ENCODE measurements at regions not wholly inside any gene's neighbourhood (a gene's known extent, or its start where the extent isn't known, plus 50 kb on each side); places are given as distances from the start of the nearest gene placed in this dataset.
"Not testable (repeated sequence)": the region's sequence is repeated elsewhere in the genome, so short reads cannot be mapped to it uniquely, and the experiment has no call there.

GRCh38 chr12:74752215-74752614 lies 214.6 kb downstream of the ATXN7L3B start:
- no peak for DNase-seq (ENCODE audit: low spot score in 2 of 2)

GRCh38 chr12:74770552-74770951 lies 232.9 kb downstream of the ATXN7L3B start:
- Histone ChIP-seq H3K27me3 (no peaks in the 10 kb centered on the region), H3K4me3 (no peak overlapping the region), H3K9me3 (no peaks in the 10 kb centered on the region), H3K36me3 (no peaks in the 10 kb centered on the region), H3K27ac (no peak overlapping the region), H3K4me1 (no peaks in the 10 kb centered on the region)
- TF ChIP-seq CTCF (IDR thresholded peaks at IDR 0.05): no peak
- intact Hi-C loops (cut with DNase I): no loop called here
- DNase-seq (ENCODE audit: low spot score in 2 of 2): no peak

More at GRCh38 chr12:74752215-74752614, 214.6 kb downstream of the ATXN7L3B start:
- Histone ChIP-seq H3K27me3 (no peaks in the 10 kb centered on the region), H3K4me3 (no peak overlapping the region), H3K4me1 (no peaks in the 10 kb centered on the region), H3K27ac (no peak overlapping the region), H3K9me3 (no peaks in the 10 kb centered on the region), H3K36me3 (no peaks in the 10 kb centered on the region)
- no peak for TF ChIP-seq CTCF (IDR thresholded peaks at IDR 0.05)
- intact Hi-C loops (cut with DNase I): no loop called here

- intact Hi-C loops (cut with DNase I): no loop called here
- no peaks in the 10 kb centered on the region for H3K4me1 ChIP-seq
- no peak overlapping the region for H3K27ac ChIP-seq
- H3K27me3 ChIP-seq: no peaks in the 10 kb centered on the region
- no peak for TF ChIP-seq CTCF (IDR thresholded peaks at IDR 0.05)
- H3K9me3 ChIP-seq: no peaks in the 10 kb centered on the region
- H3K36me3 ChIP-seq: no peaks in the 10 kb centered on the region
- no peak for DNase-seq (ENCODE audit: low spot score in 2 of 2)
- no peak overlapping the region for H3K4me3 ChIP-seq
Measured at GRCh38 chr12:74775276-74775675, 237.6 kb downstream of the ATXN7L3B start.

GRCh38 chr12:74776378-74776777 lies 238.7 kb downstream of the ATXN7L3B start:
- H3K4me1 ChIP-seq: no peaks in the 10 kb centered on the region
- no peaks in the 10 kb centered on the region for H3K9me3 ChIP-seq
- no peak overlapping the region for H3K4me3 ChIP-seq
- no peak overlapping the region for H3K27ac ChIP-seq
- H3K36me3 ChIP-seq: no peaks in the 10 kb centered on the region
- intact Hi-C loops (cut with DNase I): no loop called here
- H3K27me3 ChIP-seq: no peaks in the 10 kb centered on the region
- TF ChIP-seq CTCF (IDR thresholded peaks at IDR 0.05): no peak
- DNase-seq (ENCODE audit: low spot score in 2 of 2): no peak

- H3K4me3 ChIP-seq: no peak overlapping the region
- no peak for TF ChIP-seq CTCF (IDR thresholded peaks at IDR 0.05)
Measured at GRCh38 chr12:74780182-74780849, 242.7 kb downstream of the ATXN7L3B start.

GRCh38 chr12:74780850-74781241 lies 243.2 kb downstream of the ATXN7L3B start:
- H3K27ac ChIP-seq; H3K27me3 ChIP-seq; H3K4me3 ChIP-seq; H3K9me3 ChIP-seq; H3K36me3 ChIP-seq; H3K4me1 ChIP-seq; DNase-seq (ENCODE audit: low spot score in 2 of 2); intact Hi-C loops (cut with DNase I): not testable (repeated sequence)

More at GRCh38 chr12:74780182-74780849, 242.7 kb downstream of the ATXN7L3B start:
- Histone ChIP-seq H3K27me3 (no peaks in the 10 kb centered on the region), H3K9me3 (no peaks in the 10 kb centered on the region), H3K4me1 (no peaks in the 10 kb centered on the region), H3K36me3 (no peaks in the 10 kb centered on the region), H3K27ac (no peak overlapping the region)
- DNase-seq (ENCODE audit: low spot score in 2 of 2): no peak
- intact Hi-C loops (cut with DNase I): no loop called here

Measured in ascending aorta (tissue), 2 donors.